GM23338 (cell line): ENCODE measurements at regions not wholly inside any gene's neighbourhood (a gene's known extent, or its start where the extent isn't known, plus 50 kb on each side); places are given as distances from the start of the nearest gene placed in this dataset.

Source experiments
- ATAC-seq: fragments of 200-7000 bp; cut with Tn5 transposase; 3 replicates; pipeline ENCODE4 v1.9.1; 2020
- DNase-seq: peaks from one replicate; pipeline ENCODE4 v3.0.0-alpha.2; 2015; ENCODE audit warnings: low spot score
- H2AFZ ChIP-seq: fragments of 200-600 bp; sonication (generic); 2 replicates; pipeline ENCODE4 v1.8.0; 2016; ENCODE audit warnings: antibody characterized with exemption, mild to moderate bottlenecking, moderate library complexity
- H3F3A ChIP-seq: fragments of 200-600 bp; sonication (generic); replicated peaks from 2 replicates; pipeline ENCODE4 v1.8.0; 2017; ENCODE audit warnings: antibody characterized with exemption, mixed run types, low read depth
- H3K27ac ChIP-seq: fragments of 200-600 bp; sonication (generic); 2 replicates; pipeline ENCODE4 v1.6.1; 2016; ENCODE audit warnings: low read depth
- H3K27me3 ChIP-seq: fragments of 200-600 bp; sonication (generic); 2 replicates; pipeline ENCODE4 v1.8.0; 2016; ENCODE audit warnings: mild to moderate bottlenecking, mixed run types, moderate library complexity; ENCODE audit not compliant: insufficient read depth
- H3K36me3 ChIP-seq: fragments of 200-600 bp; sonication (generic); 2 replicates; pipeline ENCODE4 v1.8.0; 2016; ENCODE audit warnings: mild to moderate bottlenecking; ENCODE audit not compliant: insufficient read depth
- H3K4me1 ChIP-seq: fragments of 200-600 bp; sonication (generic); 2 replicates; pipeline ENCODE4 v1.8.0; 2016; ENCODE audit warnings: mild to moderate bottlenecking, moderate library complexity; ENCODE audit not compliant: insufficient read depth
- H3K4me2 ChIP-seq: fragments of 200-600 bp; sonication (generic); 2 replicates; pipeline ENCODE4 v1.7.1; 2017; ENCODE audit warnings: mixed run types
- H3K4me3 ChIP-seq: fragments of 200-600 bp; sonication (generic); 2 replicates; pipeline ENCODE4 v1.6.1; 2016; ENCODE audit warnings: mixed run types
- H3K79me2 ChIP-seq: fragments of 200-600 bp; sonication (generic); replicated peaks from 2 replicates; pipeline ENCODE4 v1.8.0; 2017; ENCODE audit warnings: mild to moderate bottlenecking; ENCODE audit not compliant: insufficient read depth
- H3K9me2 ChIP-seq: fragments of 200-600 bp; sonication (generic); 2 replicates; pipeline ENCODE4 v1.8.0; 2017; ENCODE audit not compliant: insufficient read depth
- H4K20me1 ChIP-seq: fragments of 200-600 bp; sonication (generic); replicated peaks from 2 replicates; pipeline ENCODE4 v1.8.0; 2017; ENCODE audit warnings: mild to moderate bottlenecking; ENCODE audit not compliant: insufficient read depth
- H3K27ac Mint-ChIP-seq: 2 replicates; pipeline ENCODE4 v1.8.0; 2020; ENCODE audit warnings: inconsistent platforms, mild to moderate bottlenecking, moderate library complexity, mixed read lengths
- H3K27me3 Mint-ChIP-seq: 3 replicates; pipeline ENCODE4 v1.8.0; 2022; ENCODE audit warnings: low read depth, mild to moderate bottlenecking, moderate library complexity, mixed read lengths, inconsistent platforms; ENCODE audit not compliant: insufficient read depth, poor library complexity
- H3K36me3 Mint-ChIP-seq: 3 replicates; pipeline ENCODE4 v1.8.0; 2021; ENCODE audit warnings: low read depth, mild to moderate bottlenecking, inconsistent platforms, moderate library complexity, mixed read lengths
- H3K4me1 Mint-ChIP-seq: 3 replicates; pipeline ENCODE4 v1.8.0; 2020; ENCODE audit warnings: mild to moderate bottlenecking, inconsistent platforms, mixed read lengths
- H3K4me3 Mint-ChIP-seq: 3 replicates; pipeline ENCODE4 v1.8.0; 2021; ENCODE audit warnings: moderate library complexity, mild to moderate bottlenecking, inconsistent platforms, mixed read lengths
- H3K9me3 Mint-ChIP-seq: 3 replicates; pipeline ENCODE4 v1.8.0; 2020; ENCODE audit warnings: moderate library complexity, mild to moderate bottlenecking, inconsistent platforms, mixed read lengths
- CREB1 ChIP-seq: fragments of 250-450 bp; sonication (Bioruptor Pico); IDR thresholded peaks from 2 replicates; pipeline ENCODE4 v1.5.0; 2020; ENCODE audit warnings: low read depth, mild to moderate bottlenecking, moderate library complexity
- EZH2 ChIP-seq: fragments of 200-600 bp; sonication (generic); IDR thresholded peaks from one replicate; pipeline ENCODE4 v1.8.0; 2017; ENCODE audit warnings: antibody characterized with exemption, mild to moderate bottlenecking, low read depth; ENCODE audit not compliant: unreplicated experiment
- EZH2phosphoT487 ChIP-seq: fragments of 200-600 bp; sonication (generic); IDR thresholded peaks from one replicate; pipeline ENCODE4 v1.8.1; 2018; ENCODE audit warnings: antibody characterized with exemption; ENCODE audit not compliant: unreplicated experiment
- JUNB ChIP-seq: IDR thresholded peaks from one replicate; pipeline ENCODE4 v1.6.1; 2016; ENCODE audit warnings: antibody characterized with exemption; ENCODE audit not compliant: unreplicated experiment
- NANOG ChIP-seq: IDR thresholded peaks from 2 replicates; pipeline ENCODE4 v1.6.1; 2016; ENCODE audit warnings: antibody characterized with exemption, borderline replicate concordance
- POLR2AphosphoS5 ChIP-seq: IDR thresholded peaks from 2 replicates; pipeline ENCODE4 v1.6.1; 2016; ENCODE audit warnings: antibody characterized with exemption, low read depth
- REST ChIP-seq: IDR thresholded peaks from one replicate; pipeline ENCODE4 v1.6.1; 2018; ENCODE audit warnings: antibody characterized with exemption; ENCODE audit not compliant: unreplicated experiment
- STAT1 ChIP-seq: IDR thresholded peaks from one replicate; pipeline ENCODE4 v1.6.1; 2016; ENCODE audit warnings: antibody characterized with exemption; ENCODE audit not compliant: unreplicated experiment
- ZNF114 ChIP-seq: fragments of 250-450 bp; sonication (Bioruptor Pico); IDR thresholded peaks from 2 replicates; pipeline ENCODE4 v1.5.0; 2020; ENCODE audit warnings: mild to moderate bottlenecking, moderate library complexity
- TF ChIP-seq, protein P1 (sequence below): IDR thresholded peaks from 2 replicates; pipeline ENCODE4 v1.6.1; 2016; ENCODE audit warnings: antibody characterized with exemption
- TF ChIP-seq, protein P2 (sequence below): fragments of 250-450 bp; sonication (Bioruptor Pico); IDR thresholded peaks from 2 replicates; pipeline ENCODE4 v1.5.0; 2020; ENCODE audit warnings: mild to moderate bottlenecking, moderate library complexity

DNA sequence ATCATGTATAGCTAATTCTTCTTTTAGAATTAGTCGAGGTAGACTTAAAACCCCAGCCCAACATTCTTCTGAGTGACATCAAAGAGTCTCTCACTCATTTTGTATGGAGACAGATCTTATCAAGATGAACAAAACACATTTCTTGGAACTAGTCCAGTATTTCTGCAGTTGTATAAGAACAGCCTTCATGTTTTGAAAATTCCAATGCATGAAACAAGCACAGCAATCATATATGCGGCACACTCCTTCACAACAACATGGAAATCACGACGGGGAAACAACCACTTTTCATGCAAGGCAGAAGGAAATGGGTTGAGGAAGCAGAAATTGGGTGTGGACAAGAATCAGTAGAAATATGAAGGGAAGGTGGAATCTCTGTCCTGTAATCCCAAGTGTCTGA lies 113.8 kb downstream of the PLK2 start (continued):
- TF ChIP-seq ZNF114: no peak
- TF ChIP-seq REST: no peak
- TF ChIP-seq JUNB: no peak
- TF ChIP-seq, protein P1, sequence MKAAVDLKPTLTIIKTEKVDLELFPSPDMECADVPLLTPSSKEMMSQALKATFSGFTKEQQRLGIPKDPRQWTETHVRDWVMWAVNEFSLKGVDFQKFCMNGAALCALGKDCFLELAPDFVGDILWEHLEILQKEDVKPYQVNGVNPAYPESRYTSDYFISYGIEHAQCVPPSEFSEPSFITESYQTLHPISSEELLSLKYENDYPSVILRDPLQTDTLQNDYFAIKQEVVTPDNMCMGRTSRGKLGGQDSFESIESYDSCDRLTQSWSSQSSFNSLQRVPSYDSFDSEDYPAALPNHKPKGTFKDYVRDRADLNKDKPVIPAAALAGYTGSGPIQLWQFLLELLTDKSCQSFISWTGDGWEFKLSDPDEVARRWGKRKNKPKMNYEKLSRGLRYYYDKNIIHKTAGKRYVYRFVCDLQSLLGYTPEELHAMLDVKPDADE: no peak

- H3K27me3 ChIP-seq: no peaks in the 10 kb centered on the region
- Mint-ChIP-seq H3K9me3 (no peaks in the 10 kb centered on the region; the same call in 2 of the 3 replicates), H3K27ac (no peak overlapping the region), H3K4me1 (no peaks in the 10 kb centered on the region; the same call in 2 of the 3 replicates), H3K4me3 (no peak overlapping the region), H3K36me3 (no peaks in the 10 kb centered on the region), H3K27me3 (no peaks in the 10 kb centered on the region)
- no peaks in the 10 kb centered on the region for H4K20me1 ChIP-seq
- H3K36me3 ChIP-seq: no peaks in the 10 kb centered on the region
- H3K27ac ChIP-seq: no peak overlapping the region
- no peak overlapping the region for H3K4me3 ChIP-seq
- no peaks in the 10 kb centered on the region for H3K4me1 ChIP-seq
- H2AFZ ChIP-seq: no peak overlapping the region
- no peak overlapping the region for H3K4me2 ChIP-seq
- no peak for DNase-seq
- no peaks in the 10 kb centered on the region for H3K79me2 ChIP-seq
- ATAC-seq: no peak
- no peaks in the 10 kb centered on the region for H3F3A ChIP-seq
- H3K9me2 ChIP-seq: no peaks in the 10 kb centered on the region; the same call in 1 of the 2 replicates
- TF ChIP-seq CREB1: no peak
- TF ChIP-seq NANOG: no peak
- TF ChIP-seq, protein P1: no peak
- no peak for TF ChIP-seq ZNF114
- TF ChIP-seq, protein P2, sequence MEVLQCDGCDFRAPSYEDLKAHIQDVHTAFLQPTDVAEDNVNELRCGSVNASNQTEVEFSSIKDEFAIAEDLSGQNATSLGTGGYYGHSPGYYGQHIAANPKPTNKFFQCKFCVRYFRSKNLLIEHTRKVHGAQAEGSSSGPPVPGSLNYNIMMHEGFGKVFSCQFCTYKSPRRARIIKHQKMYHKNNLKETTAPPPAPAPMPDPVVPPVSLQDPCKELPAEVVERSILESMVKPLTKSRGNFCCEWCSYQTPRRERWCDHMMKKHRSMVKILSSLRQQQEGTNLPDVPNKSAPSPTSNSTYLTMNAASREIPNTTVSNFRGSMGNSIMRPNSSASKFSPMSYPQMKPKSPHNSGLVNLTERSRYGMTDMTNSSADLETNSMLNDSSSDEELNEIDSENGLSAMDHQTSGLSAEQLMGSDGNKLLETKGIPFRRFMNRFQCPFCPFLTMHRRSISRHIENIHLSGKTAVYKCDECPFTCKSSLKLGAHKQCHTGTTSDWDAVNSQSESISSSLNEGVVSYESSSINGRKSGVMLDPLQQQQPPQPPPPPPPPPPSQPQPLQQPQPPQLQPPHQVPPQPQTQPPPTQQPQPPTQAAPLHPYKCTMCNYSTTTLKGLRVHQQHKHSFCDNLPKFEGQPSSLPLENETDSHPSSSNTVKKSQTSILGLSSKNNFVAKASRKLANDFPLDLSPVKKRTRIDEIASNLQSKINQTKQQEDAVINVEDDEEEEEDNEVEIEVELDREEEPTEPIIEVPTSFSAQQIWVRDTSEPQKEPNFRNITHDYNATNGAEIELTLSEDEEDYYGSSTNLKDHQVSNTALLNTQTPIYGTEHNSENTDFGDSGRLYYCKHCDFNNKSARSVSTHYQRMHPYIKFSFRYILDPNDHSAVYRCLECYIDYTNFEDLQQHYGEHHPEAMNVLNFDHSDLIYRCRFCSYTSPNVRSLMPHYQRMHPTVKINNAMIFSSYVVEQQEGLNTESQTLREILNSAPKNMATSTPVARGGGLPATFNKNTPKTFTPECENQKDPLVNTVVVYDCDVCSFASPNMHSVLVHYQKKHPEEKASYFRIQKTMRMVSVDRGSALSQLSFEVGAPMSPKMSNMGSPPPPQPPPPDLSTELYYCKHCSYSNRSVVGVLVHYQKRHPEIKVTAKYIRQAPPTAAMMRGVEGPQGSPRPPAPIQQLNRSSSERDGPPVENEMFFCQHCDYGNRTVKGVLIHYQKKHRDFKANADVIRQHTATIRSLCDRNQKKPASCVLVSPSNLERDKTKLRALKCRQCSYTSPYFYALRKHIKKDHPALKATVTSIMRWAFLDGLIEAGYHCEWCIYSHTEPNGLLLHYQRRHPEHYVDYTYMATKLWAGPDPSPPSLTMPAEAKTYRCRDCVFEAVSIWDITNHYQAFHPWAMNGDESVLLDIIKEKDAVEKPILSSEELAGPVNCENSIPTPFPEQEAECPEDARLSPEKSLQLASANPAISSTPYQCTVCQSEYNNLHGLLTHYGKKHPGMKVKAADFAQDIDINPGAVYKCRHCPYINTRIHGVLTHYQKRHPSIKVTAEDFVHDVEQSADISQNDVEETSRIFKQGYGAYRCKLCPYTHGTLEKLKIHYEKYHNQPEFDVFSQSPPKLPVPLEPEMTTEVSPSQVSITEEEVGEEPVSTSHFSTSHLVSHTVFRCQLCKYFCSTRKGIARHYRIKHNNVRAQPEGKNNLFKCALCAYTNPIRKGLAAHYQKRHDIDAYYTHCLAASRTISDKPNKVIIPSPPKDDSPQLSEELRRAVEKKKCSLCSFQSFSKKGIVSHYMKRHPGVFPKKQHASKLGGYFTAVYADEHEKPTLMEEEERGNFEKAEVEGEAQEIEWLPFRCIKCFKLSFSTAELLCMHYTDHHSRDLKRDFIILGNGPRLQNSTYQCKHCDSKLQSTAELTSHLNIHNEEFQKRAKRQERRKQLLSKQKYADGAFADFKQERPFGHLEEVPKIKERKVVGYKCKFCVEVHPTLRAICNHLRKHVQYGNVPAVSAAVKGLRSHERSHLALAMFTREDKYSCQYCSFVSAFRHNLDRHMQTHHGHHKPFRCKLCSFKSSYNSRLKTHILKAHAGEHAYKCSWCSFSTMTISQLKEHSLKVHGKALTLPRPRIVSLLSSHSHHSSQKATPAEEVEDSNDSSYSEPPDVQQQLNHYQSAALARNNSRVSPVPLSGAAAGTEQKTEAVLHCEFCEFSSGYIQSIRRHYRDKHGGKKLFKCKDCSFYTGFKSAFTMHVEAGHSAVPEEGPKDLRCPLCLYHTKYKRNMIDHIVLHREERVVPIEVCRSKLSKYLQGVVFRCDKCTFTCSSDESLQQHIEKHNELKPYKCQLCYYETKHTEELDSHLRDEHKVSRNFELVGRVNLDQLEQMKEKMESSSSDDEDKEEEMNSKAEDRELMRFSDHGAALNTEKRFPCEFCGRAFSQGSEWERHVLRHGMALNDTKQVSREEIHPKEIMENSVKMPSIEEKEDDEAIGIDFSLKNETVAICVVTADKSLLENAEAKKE (CRISPR knock-in tag): no peak
- no peak for TF ChIP-seq POLR2AphosphoS5
- no peak for TF ChIP-seq STAT1
- TF ChIP-seq EZH2: no peak
- no peak for TF ChIP-seq EZH2phosphoT487
Measured at GRCh38 chr5:58341476-58341875, 118.4 kb downstream of the PLK2 start.
